ENCODE measurements at regions not wholly inside any gene's neighbourhood (a gene's known extent, or its start where the extent isn't known, plus 50 kb on each side); places are given as distances from the start of the nearest gene placed in this dataset.

- TF ChIP-seq CTCF (IDR thresholded peaks at IDR 0.05) (no peak), POLR2A (IDR thresholded peaks at IDR 0.05) (no peak)
Observed at GRCh38 chr11:38952698-38953097, 2354.7 kb upstream of the RAG2 start.
